ENCODE measurements at regions not wholly inside any gene's neighbourhood (a gene's known extent, or its start where the extent isn't known, plus 50 kb on each side); places are given as distances from the start of the nearest gene placed in this dataset.

GRCh38 chr2:128394007-128394730, 75.5 kb upstream of the HS6ST1 start:
- Histone ChIP-seq H3K9ac (ENCODE audit: low read depth, low read length) (no peak overlapping the region), H3K27ac (ENCODE audit: low read depth, low read length) (no peak overlapping the region), H3K4me3 (ENCODE audit: low read length) (no peak overlapping the region), H3K9me3 (ENCODE audit: insufficient read depth, low read depth, low read length) (no peaks in the 10 kb centered on the region), H3K4me1 (ENCODE audit: insufficient read depth, low read length) (peaks cover 17% of the 10 kb centered on the region), H3K27me3 (ENCODE audit: insufficient read depth, low read length) (no peaks in the 10 kb centered on the region), H3K36me3 (ENCODE audit: insufficient read depth, low read length) (no peaks in the 10 kb centered on the region)
- 83% methylated on average over 11 of the region's 11 CpGs for WGBS

- WGBS: 86% methylated on average over 10 of the region's 10 CpGs
- Histone ChIP-seq H3K4me1 (ENCODE audit: insufficient read depth, low read length) (peaks cover 13% of the 10 kb centered on the region), H3K27me3 (ENCODE audit: insufficient read depth, low read length) (no peaks in the 10 kb centered on the region), H3K9ac (ENCODE audit: low read depth, low read length) (no peak overlapping the region), H3K4me3 (ENCODE audit: low read length) (no peak overlapping the region), H3K9me3 (ENCODE audit: insufficient read depth, low read depth, low read length) (no peaks in the 10 kb centered on the region), H3K36me3 (ENCODE audit: insufficient read depth, low read length) (no peaks in the 10 kb centered on the region), H3K27ac (ENCODE audit: low read depth, low read length) (no peak overlapping the region)
These were observed 76.5 kb upstream of the HS6ST1 start for GRCh38 chr2:128395196-128395595.

GRCh38 chr2:128395640-128396499, 77.2 kb upstream of the HS6ST1 start:
- Histone ChIP-seq H3K36me3 (ENCODE audit: insufficient read depth, low read length) (no peaks in the 10 kb centered on the region), H3K4me3 (ENCODE audit: low read length) (no peak overlapping the region), H3K9ac (ENCODE audit: low read depth, low read length) (no peak overlapping the region), H3K4me1 (ENCODE audit: insufficient read depth, low read length) (peaks cover 13% of the 10 kb centered on the region), H3K27ac (ENCODE audit: low read depth, low read length) (peak overlapping the region; percentile 33; the same call in 1 of the 2 replicates), H3K27me3 (ENCODE audit: insufficient read depth, low read length) (no peaks in the 10 kb centered on the region), H3K9me3 (ENCODE audit: insufficient read depth, low read depth, low read length) (no peaks in the 10 kb centered on the region)
- 89% methylated on average over 14 of the region's 15 CpGs for WGBS

GRCh38 chr2:128396500-128396891, 77.8 kb upstream of the HS6ST1 start:
- Histone ChIP-seq H3K9ac (ENCODE audit: low read depth, low read length) (no peak overlapping the region), H3K9me3 (ENCODE audit: insufficient read depth, low read depth, low read length) (no peaks in the 10 kb centered on the region), H3K4me3 (ENCODE audit: low read length) (no peak overlapping the region), H3K36me3 (ENCODE audit: insufficient read depth, low read length) (no peaks in the 10 kb centered on the region), H3K4me1 (ENCODE audit: insufficient read depth, low read length) (peaks cover 13% of the 10 kb centered on the region), H3K27ac (ENCODE audit: low read depth, low read length) (peak overlapping the region; percentile 33; the same call in 1 of the 2 replicates), H3K27me3 (ENCODE audit: insufficient read depth, low read length) (no peaks in the 10 kb centered on the region)
- 29% methylated on average over 7 of the region's 7 CpGs for WGBS

- WGBS: 82% methylated on average over 1 of the region's 2 CpGs
- H3K27me3 ChIP-seq (ENCODE audit: insufficient read depth, low read length): no peaks in the 10 kb centered on the region
- H3K4me1 ChIP-seq (ENCODE audit: insufficient read depth, low read length): peaks cover 13% of the 10 kb centered on the region
- H3K36me3 ChIP-seq (ENCODE audit: insufficient read depth, low read length): no peaks in the 10 kb centered on the region
- H3K9me3 ChIP-seq (ENCODE audit: insufficient read depth, low read depth, low read length): no peaks in the 10 kb centered on the region
- no peak overlapping the region for H3K27ac ChIP-seq (ENCODE audit: low read depth, low read length)
- H3K4me3 ChIP-seq (ENCODE audit: low read length): no peak overlapping the region
- no peak overlapping the region for H3K9ac ChIP-seq (ENCODE audit: low read depth, low read length)
These were observed 78.3 kb upstream of the HS6ST1 start for GRCh38 chr2:128396946-128397345.

- H3K9ac ChIP-seq (ENCODE audit: low read depth, low read length): no peak overlapping the region
- no peak overlapping the region for H3K4me3 ChIP-seq (ENCODE audit: low read length)
- 95% methylated on average over 2 of the region's 2 CpGs for WGBS
- H3K36me3 ChIP-seq (ENCODE audit: insufficient read depth, low read length): no peaks in the 10 kb centered on the region
- no peak overlapping the region for H3K27ac ChIP-seq (ENCODE audit: low read depth, low read length)
- no peaks in the 10 kb centered on the region for H3K27me3 ChIP-seq (ENCODE audit: insufficient read depth, low read length)
- peaks cover 13% of the 10 kb centered on the region for H3K4me1 ChIP-seq (ENCODE audit: insufficient read depth, low read length)
- H3K9me3 ChIP-seq (ENCODE audit: insufficient read depth, low read depth, low read length): no peaks in the 10 kb centered on the region
These were observed 80.6 kb upstream of the HS6ST1 start for GRCh38 chr2:128399256-128399655.

GRCh38 chr2:128399690-128400291, 81.1 kb upstream of the HS6ST1 start:
- 78% methylated on average over 5 of the region's 5 CpGs for WGBS
- H3K4me1 ChIP-seq (ENCODE audit: insufficient read depth, low read length): peaks cover 13% of the 10 kb centered on the region
- no peaks in the 10 kb centered on the region for H3K9me3 ChIP-seq (ENCODE audit: insufficient read depth, low read depth, low read length)
- H3K9ac ChIP-seq (ENCODE audit: low read depth, low read length): no peak overlapping the region
- no peaks in the 10 kb centered on the region for H3K36me3 ChIP-seq (ENCODE audit: insufficient read depth, low read length)
- no peaks in the 10 kb centered on the region for H3K27me3 ChIP-seq (ENCODE audit: insufficient read depth, low read length)
- H3K4me3 ChIP-seq (ENCODE audit: low read length): no peak overlapping the region
- no peak overlapping the region for H3K27ac ChIP-seq (ENCODE audit: low read depth, low read length)

- Histone ChIP-seq H3K9ac (ENCODE audit: low read depth, low read length) (no peak overlapping the region), H3K36me3 (ENCODE audit: insufficient read depth, low read length) (no peaks in the 10 kb centered on the region), H3K4me1 (ENCODE audit: insufficient read depth, low read length) (peaks cover 9% of the 10 kb centered on the region), H3K27ac (ENCODE audit: low read depth, low read length) (no peak overlapping the region), H3K4me3 (ENCODE audit: low read length) (no peak overlapping the region), H3K27me3 (ENCODE audit: insufficient read depth, low read length) (no peaks in the 10 kb centered on the region), H3K9me3 (ENCODE audit: insufficient read depth, low read depth, low read length) (no peaks in the 10 kb centered on the region)
- WGBS: 94% methylated on average over 7 of the region's 8 CpGs
These were observed 83.0 kb upstream of the HS6ST1 start for GRCh38 chr2:128401680-128402079.

GRCh38 chr2:128402911-128403670, 84.4 kb upstream of the HS6ST1 start:
- Histone ChIP-seq H3K9me3 (ENCODE audit: insufficient read depth, low read depth, low read length) (no peaks in the 10 kb centered on the region), H3K4me1 (ENCODE audit: insufficient read depth, low read length) (peaks cover 9% of the 10 kb centered on the region), H3K27me3 (ENCODE audit: insufficient read depth, low read length) (no peaks in the 10 kb centered on the region), H3K27ac (ENCODE audit: low read depth, low read length) (no peak overlapping the region), H3K36me3 (ENCODE audit: insufficient read depth, low read length) (no peaks in the 10 kb centered on the region), H3K9ac (ENCODE audit: low read depth, low read length) (no peak overlapping the region), H3K4me3 (ENCODE audit: low read length) (no peak overlapping the region)
- 70% methylated on average over 12 of the region's 13 CpGs for WGBS

- 96% methylated on average over 3 of the region's 5 CpGs for WGBS
- Histone ChIP-seq H3K4me1 (ENCODE audit: insufficient read depth, low read length) (peaks cover 11% of the 10 kb centered on the region), H3K4me3 (ENCODE audit: low read length) (no peak overlapping the region), H3K27me3 (ENCODE audit: insufficient read depth, low read length) (no peaks in the 10 kb centered on the region), H3K9me3 (ENCODE audit: insufficient read depth, low read depth, low read length) (no peaks in the 10 kb centered on the region), H3K9ac (ENCODE audit: low read depth, low read length) (no peak overlapping the region), H3K27ac (ENCODE audit: low read depth, low read length) (no peak overlapping the region), H3K36me3 (ENCODE audit: insufficient read depth, low read length) (no peaks in the 10 kb centered on the region)
These were observed 85.4 kb upstream of the HS6ST1 start for GRCh38 chr2:128403814-128404708.
